ENCODE measurements at regions not wholly inside any gene's neighbourhood (a gene's known extent, or its start where the extent isn't known, plus 50 kb on each side); places are given as distances from the start of the nearest gene placed in this dataset.

- TF ChIP-seq CTCF (conservative IDR thresholded peaks at IDR 0.05) (no peak), EZH2 (IDR thresholded peaks at IDR 0.05; ENCODE audit: low read depth) (no peak)
These were observed 99.4 kb downstream of the MICALL2 start for GRCh38 chr7:1359681-1360485.

Data from PC-9 (cell line).